Common myeloid progenitor, CD34-positive (primary cell): ENCODE measurements at regions not wholly inside any gene's neighbourhood (a gene's known extent, or its start where the extent isn't known, plus 50 kb on each side); places are given as distances from the start of the nearest gene placed in this dataset.

Experiments
- CTCF ChIA-PET: fragments of 350-600 bp; sonication (Branson Sonifier 250); formaldehyde crosslinking; loops from one replicate; lab custom pipeline; 2021; ENCODE audit warnings: antibody characterized with exemption; lab: Charles Lee
- POLR2A ChIA-PET: fragments of 350-600 bp; sonication (Branson Sonifier 250); formaldehyde crosslinking; loops from one replicate; lab custom pipeline; 2021; ENCODE audit warnings: antibody characterized with exemption; lab: Charles Lee
- DNase-seq, 3 donors: peaks; one replicate each; pipeline versions ENCODE4 v3.0.0 to v3.0.0-alpha.2; 2013
- H3K27ac ChIP-seq, 2 experiments: 1 replicate in 1 of 2; 2 replicates in 1 of 2; pipeline ENCODE4 v1.7.0; 2013; ENCODE audit warnings: inconsistent platforms in 2 of 2, low read length in 2 of 2, mild to moderate bottlenecking in 2 of 2, low read depth in 1 of 2, moderate library complexity in 1 of 2; ENCODE audit not compliant: severe bottlenecking in 2 of 2, insufficient read depth in 1 of 2, poor library complexity in 1 of 2
- H3K27me3 ChIP-seq, 5 experiments: replicated peaks in 2 of 5; 1 replicate in 3 of 5; 2 replicates in 2 of 5; pipeline versions ENCODE4 v1.6.1 to v1.7.0; 2013; ENCODE audit warnings: low read length in 4 of 5, mild to moderate bottlenecking in 2 of 5, moderate library complexity in 2 of 5, inconsistent platforms in 1 of 5; ENCODE audit not compliant: insufficient read depth in 5 of 5, control insufficient read depth in 4 of 5
- H3K36me3 ChIP-seq, 4 experiments: 1 replicate in 2 of 4; 2 replicates in 2 of 4; pipeline versions ENCODE4 v1.6.1 to v1.7.0; 2013; ENCODE audit warnings: low read length in 3 of 4, control low read depth in 1 of 4, mild to moderate bottlenecking in 1 of 4; ENCODE audit not compliant: control insufficient read depth in 4 of 4, insufficient read depth in 4 of 4
- H3K4me1 ChIP-seq, 4 experiments: 1 replicate in 3 of 4; 2 replicates in 1 of 4; pipeline versions ENCODE4 v1.6.1 to v1.7.1; 2013; ENCODE audit warnings: low read length in 3 of 4, mild to moderate bottlenecking in 3 of 4, control low read depth in 1 of 4, inconsistent platforms in 1 of 4, moderate library complexity in 1 of 4; ENCODE audit not compliant: control insufficient read depth in 4 of 4, insufficient read depth in 4 of 4; ENCODE audit errors: control extremely low read depth in 1 of 4
- H3K4me3 ChIP-seq, 7 experiments: 1 replicate in 4 of 7; 2 replicates in 3 of 7; pipeline versions ENCODE4 v1.5.1 to v1.7.0; 2013; ENCODE audit warnings: mild to moderate bottlenecking in 7 of 7, low read length in 6 of 7, moderate library complexity in 6 of 7, inconsistent platforms in 2 of 7, low read depth in 2 of 7, control low read depth in 1 of 7; ENCODE audit not compliant: insufficient read depth in 4 of 7, control insufficient read depth in 1 of 7; ENCODE audit errors: extremely low read depth in 1 of 7
- H3K9me3 ChIP-seq, 5 experiments: 1 replicate in 4 of 5; 2 replicates in 1 of 5; pipeline versions ENCODE4 v1.6.1 to v1.7.1; 2013; ENCODE audit warnings: low read length in 4 of 5, mild to moderate bottlenecking in 2 of 5, inconsistent platforms in 1 of 5, low read depth in 1 of 5, moderate library complexity in 1 of 5; ENCODE audit not compliant: control insufficient read depth in 4 of 5, insufficient read depth in 2 of 5; ENCODE audit errors: control extremely low read depth in 1 of 5
- WGBS: methylation state at CpG from one replicate; pipeline ENCODE4 v1.1.5; 2013; ENCODE audit not compliant: insufficient coverage; 5-methylcytosine and 5-hydroxymethylcytosine counted together

- peaks cover 0 to 2% (median 0%) of the 10 kb centered on the region in 5 experiments for H3K27me3 ChIP-seq
- H3K36me3 ChIP-seq = no peaks in the 10 kb centered on the region
- H3K27ac ChIP-seq = no peak overlapping the region
- H3K9me3 ChIP-seq = peaks cover 0 to 5% (median 2%) of the 10 kb centered on the region in 5 experiments
- CTCF ChIA-PET = no interaction called here
- DNase-seq = no peak
- POLR2A ChIA-PET = no interaction called here
- 100% methylated on average over 2 of the region's 3 CpGs for WGBS
- no peak overlapping the region for H3K4me3 ChIP-seq
- H3K4me1 ChIP-seq = no peaks in the 10 kb centered on the region
Measured at GRCh38 chr2:136490100-136490499, 275.2 kb upstream of the THSD7B start.

DNA sequence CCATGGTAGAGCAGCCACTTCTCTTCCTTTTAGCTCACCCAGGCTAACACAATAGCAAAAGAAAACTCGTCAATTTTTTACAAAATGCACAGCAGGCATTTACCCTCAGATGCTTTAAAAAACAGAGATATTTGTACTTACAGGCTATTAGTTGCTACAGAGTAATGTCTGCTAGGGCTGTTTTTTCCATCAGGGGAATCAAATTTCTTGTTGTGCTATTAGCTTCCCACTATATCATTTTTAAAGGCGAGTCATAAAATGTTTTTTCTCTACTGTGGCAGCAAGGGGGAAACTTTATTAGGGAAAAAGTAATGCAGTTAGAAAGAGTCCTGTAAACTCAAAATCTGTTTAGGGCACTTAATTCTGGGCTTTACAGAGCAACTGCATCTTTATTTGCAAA lies 277.9 kb upstream of the THSD7B start:
- H3K9me3 ChIP-seq = peaks cover 0 to 5% (median 2%) of the 10 kb centered on the region in 5 experiments
- POLR2A ChIA-PET = no interaction called here
- no peak overlapping the region for H3K4me3 ChIP-seq
- H3K27me3 ChIP-seq = peaks cover 0 to 5% (median 0%) of the 10 kb centered on the region in 5 experiments
- no peaks in the 10 kb centered on the region for H3K4me1 ChIP-seq
- no peak for DNase-seq
- no peaks in the 10 kb centered on the region for H3K36me3 ChIP-seq
- CTCF ChIA-PET = no interaction called here
- 100% methylated on average over 1 of the region's 2 CpGs for WGBS
- no peak overlapping the region for H3K27ac ChIP-seq

DNA sequence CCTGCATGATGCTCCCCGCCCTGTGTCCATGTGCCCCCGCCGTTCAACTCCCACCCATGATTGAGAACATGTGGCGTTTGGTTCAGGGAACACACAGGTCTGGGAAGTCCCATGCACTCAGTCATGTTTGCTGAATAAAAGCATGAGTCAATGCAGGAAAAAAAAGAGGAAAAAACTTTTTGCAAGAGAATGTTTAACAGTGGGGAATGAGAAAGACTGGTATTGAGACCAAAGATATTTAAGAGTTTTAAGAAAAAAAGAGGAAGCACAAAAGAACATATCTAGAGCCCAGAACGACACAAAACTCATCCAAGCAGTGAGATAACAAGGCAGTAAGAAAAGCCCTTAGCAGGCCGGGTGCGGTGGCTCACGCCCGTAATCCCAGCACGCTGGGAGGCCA lies 279.2 kb upstream of the THSD7B start:
- POLR2A ChIA-PET = no interaction called here

GRCh38 chr2:136482966-136483365 lies 282.4 kb upstream of the THSD7B start:
- ChIA-PET CTCF (no interaction called here), POLR2A (no interaction called here)
- Histone ChIP-seq H3K36me3 (no peaks in the 10 kb centered on the region), H3K4me3 (no peak overlapping the region), H3K27me3 (peaks cover 0 to 5% (median 0%) of the 10 kb centered on the region in 5 experiments), H3K9me3 (peaks cover 0 to 6% (median 2%) of the 10 kb centered on the region in 5 experiments), H3K4me1 (no peaks in the 10 kb centered on the region), H3K27ac (no peak overlapping the region)
- no peak for DNase-seq
- 89% methylated on average over 1 of the region's 3 CpGs for WGBS

More for the DNA sequence above, 279.2 kb upstream of the THSD7B start:
- Histone ChIP-seq H3K27me3 (peaks cover 0 to 5% (median 0%) of the 10 kb centered on the region in 5 experiments), H3K27ac (no peak overlapping the region), H3K4me1 (no peaks in the 10 kb centered on the region), H3K4me3 (no peak overlapping the region), H3K9me3 (peaks cover 0 to 5% (median 2%) of the 10 kb centered on the region in 5 experiments), H3K36me3 (no peaks in the 10 kb centered on the region)
- DNase-seq = no peak
- CTCF ChIA-PET = no interaction called here
- 92% methylated on average over 9 of the region's 10 CpGs for whole genome bisulfite sequencing

DNA sequence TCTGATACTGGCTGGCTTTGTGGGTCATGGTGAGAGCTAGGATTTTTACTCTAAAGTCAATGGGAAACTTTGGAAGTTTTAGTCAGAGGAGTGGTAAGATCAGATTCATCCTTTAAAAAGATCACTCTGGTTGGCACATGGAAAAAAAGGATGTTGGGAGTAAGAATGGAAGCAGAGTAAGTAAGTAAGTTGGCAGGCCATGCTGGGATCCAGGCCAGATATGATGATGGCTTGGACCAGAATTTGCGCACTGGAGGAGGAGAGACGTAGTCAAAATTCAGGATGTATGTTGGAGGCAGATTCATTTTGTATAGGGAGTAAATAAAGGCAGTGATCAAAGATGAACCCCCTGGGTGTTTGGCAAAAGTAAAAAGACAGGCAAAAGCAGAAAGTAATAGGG lies 283.3 kb upstream of the THSD7B start:
- DNase-seq = no peak
- peaks cover 0 to 5% (median 0%) of the 10 kb centered on the region in 5 experiments for H3K27me3 ChIP-seq
- ChIA-PET POLR2A (no interaction called here), CTCF (no interaction called here)
- 100% methylated on average over 2 of the region's 2 CpGs for WGBS
- no peaks in the 10 kb centered on the region for H3K4me1 ChIP-seq
- H3K27ac ChIP-seq = no peak overlapping the region
- H3K9me3 ChIP-seq = peaks cover 0 to 6% (median 2%) of the 10 kb centered on the region in 5 experiments
- no peak overlapping the region for H3K4me3 ChIP-seq
- H3K36me3 ChIP-seq = no peaks in the 10 kb centered on the region

GRCh38 chr2:136479696-136480095 lies 285.6 kb upstream of the THSD7B start:
- H3K4me3 ChIP-seq = no peak overlapping the region
- DNase-seq = no peak
- H3K36me3 ChIP-seq = no peaks in the 10 kb centered on the region
- H3K27me3 ChIP-seq = peaks cover 0 to 5% (median 0%) of the 10 kb centered on the region in 5 experiments
- WGBS = 87% methylated on average over 2 of the region's 2 CpGs
- CTCF ChIA-PET = interaction anchor here (0.6 kb wide), 1 partner anchor 1530 kb away, joined by 4 read pairs; no protein-coding TSS in a partner anchor
- H3K4me1 ChIP-seq = no peaks in the 10 kb centered on the region
- peaks cover 0 to 6% (median 2%) of the 10 kb centered on the region in 5 experiments for H3K9me3 ChIP-seq
- H3K27ac ChIP-seq = no peak overlapping the region
- POLR2A ChIA-PET = no interaction called here

DNA sequence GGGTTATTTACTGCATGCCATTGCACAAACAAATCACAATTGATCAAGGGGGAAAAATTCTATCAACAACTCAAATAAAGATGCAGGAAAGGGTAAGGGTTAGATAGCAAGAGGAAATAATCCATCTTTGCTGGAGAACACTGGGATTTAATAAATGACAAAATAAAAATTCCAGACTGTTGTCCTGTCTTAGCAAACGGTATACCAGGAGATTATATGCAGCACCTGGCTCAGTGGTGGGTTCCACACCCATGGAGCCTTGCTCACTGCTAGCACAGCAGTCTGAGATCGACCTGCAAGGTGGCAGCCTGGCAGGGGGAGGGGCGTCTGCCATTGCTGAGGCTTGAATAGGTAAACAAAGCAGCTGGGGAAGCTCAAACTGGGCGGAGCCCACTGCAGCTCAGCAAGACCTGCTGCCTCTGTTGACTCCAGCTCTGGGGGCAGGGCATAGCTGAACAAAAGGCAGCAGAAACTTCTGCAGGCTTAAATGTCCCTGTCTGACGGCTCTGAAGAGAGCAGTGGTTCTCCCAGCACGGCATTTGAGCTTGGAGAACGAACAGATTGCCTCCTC lies 296.5 kb upstream of the THSD7B start:
- Histone ChIP-seq H3K27ac (no peak overlapping the region), H3K4me1 (no peaks in the 10 kb centered on the region), H3K36me3 (no peaks in the 10 kb centered on the region), H3K4me3 (no peak overlapping the region), H3K27me3 (no peaks in the 10 kb centered on the region), H3K9me3 (no peaks in the 10 kb centered on the region)
- POLR2A ChIA-PET = no interaction called here
- no peak for DNase-seq
- 85% methylated on average over 7 of the region's 7 CpGs for WGBS
- CTCF ChIA-PET = no interaction called here
